COLO668 (cell line): ENCODE measurements at regions not wholly inside any gene's neighbourhood (a gene's known extent, or its start where the extent isn't known, plus 50 kb on each side); places are given as distances from the start of the nearest gene placed in this dataset.

Experiments
- DNase-seq: peaks from one replicate; lab custom pipeline; 2025; ENCODE audit not compliant: unreplicated experiment; lab: John Stamatoyannopoulos, UW

DNA sequence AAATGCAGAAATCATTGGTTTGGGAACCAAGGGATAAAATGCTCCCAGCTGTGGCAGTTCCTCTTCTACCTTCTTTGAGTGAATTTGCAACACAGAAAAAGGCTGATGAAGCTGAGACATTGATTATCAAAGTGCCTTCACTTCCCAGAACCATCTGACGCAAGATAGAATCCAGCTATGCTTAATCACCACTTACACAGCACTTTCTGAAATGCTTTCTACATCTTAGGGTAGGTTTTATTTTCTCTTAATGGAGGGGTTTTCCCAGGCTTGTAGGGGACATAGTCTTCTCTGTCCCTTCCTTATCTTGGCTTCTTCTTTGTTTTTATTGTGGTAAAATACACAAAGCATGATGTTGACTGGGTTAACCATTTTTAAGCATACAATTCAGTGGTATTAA is 332.6 kb upstream of the ZNF32 start:
- no peak for DNase-seq

DNA sequence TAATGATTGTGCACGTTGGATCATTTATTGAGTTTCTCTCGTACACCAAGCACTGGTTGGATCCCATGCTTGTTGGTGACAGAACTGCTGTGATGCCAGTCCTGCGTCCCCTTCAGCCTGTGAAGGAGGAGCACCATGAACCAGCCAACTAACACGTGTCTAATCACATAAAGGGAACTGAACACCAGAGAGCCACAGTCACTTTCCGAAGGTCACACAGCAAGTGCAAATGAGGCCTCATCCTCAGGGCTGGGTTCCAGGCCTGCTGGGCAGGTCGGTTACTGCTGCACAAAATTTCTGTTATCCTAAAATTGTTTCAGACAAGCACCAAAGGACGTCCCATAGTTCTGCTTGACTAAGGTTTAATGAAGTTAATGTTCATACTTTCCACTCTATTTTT is 332.0 kb upstream of the ZNF32 start:
- no peak for DNase-seq

DNA sequence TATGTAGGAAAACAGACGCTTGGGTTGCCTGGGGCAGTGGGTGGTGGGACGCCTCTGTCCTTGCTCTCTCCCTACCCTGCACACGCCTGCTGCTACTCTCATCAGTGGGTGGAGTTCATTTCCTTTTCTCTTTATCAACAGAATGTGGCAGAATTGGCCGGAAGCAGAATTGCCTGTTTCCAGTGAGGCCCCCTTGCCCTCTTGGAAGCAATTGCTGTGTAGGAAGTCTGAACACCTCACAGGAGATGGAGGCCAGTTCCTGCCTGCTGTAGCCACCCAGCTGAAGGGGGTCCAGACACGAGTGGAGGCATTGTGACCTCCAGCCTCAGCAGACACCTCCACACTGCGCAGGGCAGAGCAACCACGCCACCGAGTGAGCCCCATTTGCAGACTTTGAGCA is 331.6 kb upstream of the ZNF32 start:
- DNase-seq: no peak

DNA sequence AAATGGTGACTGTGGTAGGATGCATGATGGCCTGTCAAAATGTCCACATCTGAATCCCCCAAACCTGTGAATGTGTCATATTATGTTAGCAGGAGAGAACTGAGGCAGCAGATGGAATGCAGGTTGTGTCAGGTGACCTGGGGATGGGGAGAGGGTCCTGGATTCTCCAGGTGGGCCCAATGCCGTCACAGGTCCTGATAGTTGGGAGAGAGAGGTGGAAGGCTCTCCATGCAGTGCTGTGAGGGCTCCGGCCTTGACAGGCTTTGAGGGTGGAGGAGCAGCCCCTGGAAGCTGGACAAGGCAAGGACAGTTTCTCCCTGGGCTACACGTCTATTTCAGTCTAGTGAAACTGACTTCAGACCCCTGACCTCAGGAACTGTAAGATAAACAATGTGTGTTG is 330.9 kb upstream of the ZNF32 start:
- no peak for DNase-seq

DNA sequence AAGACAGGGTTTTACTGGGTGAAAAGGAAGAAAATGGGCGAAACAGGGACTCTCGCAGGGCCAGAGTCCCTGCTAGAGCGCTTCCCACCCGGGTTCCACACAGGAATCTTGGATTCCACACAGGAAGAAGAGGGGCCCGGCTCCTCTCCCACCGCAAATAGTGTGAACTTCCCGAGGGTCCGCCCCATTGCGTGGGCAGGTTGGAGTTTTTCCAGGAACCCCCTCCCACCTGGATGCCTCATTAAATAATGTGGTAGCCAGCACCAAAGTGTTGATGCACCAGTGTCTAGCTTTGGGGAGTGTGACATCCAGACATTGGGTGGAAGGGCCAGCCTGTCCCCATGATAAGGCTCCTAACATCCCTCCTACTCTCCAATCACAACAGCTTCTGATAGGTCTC is 330.3 kb upstream of the ZNF32 start:
- DNase-seq: no peak

DNA sequence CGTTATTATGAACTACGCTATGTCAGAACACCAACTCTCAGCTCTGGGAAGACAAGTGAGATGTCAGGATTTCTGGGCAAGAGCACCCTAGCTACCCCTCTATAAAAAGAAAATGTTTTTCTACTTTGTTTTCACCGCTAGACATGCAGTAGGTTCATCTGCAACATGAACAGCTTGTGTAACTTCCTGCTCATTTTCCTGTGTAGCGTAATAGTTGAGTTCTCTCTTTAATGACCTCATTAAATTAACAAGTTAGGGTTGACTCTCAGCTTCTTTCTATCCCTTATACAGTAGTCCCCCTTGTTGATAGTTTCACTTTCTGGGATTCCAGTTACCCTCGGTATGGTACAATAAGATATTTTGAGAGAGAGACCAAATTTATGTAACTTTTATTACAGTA is 329.4 kb upstream of the ZNF32 start:
- no peak for DNase-seq

DNA sequence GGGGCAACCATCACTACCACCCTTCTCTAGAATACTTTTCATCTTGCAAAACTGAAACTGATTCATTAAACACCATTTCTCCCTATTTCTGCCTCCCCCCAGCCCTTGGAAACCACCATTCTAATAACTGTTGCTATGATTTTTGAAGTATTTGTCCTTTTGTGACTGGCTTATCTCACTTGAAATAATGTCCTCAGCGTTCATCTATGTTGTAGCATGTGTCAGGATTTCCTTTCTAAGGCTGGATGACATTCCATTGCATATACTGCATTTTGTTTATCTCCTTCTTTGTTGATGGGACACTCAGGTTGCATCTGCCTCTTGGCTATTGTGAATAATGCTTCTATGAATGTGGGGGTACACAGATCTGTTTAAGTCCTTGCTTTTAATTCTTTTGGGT is 327.6 kb upstream of the ZNF32 start:
- DNase-seq: no peak

DNA sequence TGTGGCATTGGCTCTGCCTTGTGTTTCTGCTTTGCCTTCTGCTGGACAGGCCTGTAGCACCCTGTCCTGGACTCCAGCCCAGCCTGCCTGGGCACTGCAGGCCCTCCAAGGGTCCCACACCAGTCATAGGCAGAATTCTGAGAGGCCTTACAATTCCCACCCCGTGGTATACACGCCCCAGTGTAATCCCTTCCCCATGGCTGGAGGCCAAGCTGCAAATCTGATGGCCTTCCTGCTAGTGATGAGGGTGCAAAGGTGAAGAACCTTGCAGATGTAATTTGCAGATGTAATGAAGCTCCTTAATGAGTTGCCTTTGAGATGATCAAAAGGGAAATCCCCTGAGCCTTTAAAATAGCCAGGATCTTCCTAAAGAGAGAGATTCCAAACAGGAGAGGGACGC is 325.1 kb upstream of the ZNF32 start:
- no peak for DNase-seq

DNA sequence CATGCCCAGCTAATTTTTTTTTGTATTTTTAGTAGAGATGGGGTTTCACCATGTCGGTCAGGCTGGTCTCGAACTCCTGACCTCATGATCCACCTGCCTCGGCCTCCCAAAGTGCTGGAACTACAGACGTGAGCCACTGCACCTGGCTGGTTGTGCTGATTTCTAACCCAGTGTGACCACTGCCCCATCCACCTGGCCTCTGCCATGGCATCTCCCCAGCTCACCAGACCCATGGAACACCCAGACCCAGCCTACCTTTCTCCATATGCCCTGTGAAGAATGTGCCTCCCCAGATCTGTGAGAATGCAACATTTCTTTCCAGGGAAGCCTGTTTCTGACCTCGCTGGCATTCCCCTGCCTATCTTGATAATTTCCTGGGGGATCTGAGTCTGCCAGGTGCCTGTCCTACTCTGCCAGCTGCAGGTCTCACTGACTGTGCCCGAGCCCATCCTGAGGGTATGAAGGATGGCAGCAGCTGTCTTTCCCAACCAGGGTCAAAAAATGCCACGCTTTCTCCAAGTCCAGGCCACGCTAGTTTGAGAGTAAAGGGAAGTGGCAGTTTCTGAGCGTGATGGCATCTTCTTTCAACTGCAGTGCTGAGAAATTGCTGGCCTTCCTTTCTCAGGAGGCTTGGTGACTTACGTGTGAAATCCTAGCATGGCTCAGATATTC is 324.4 kb upstream of the ZNF32 start:
- DNase-seq: no peak

DNA sequence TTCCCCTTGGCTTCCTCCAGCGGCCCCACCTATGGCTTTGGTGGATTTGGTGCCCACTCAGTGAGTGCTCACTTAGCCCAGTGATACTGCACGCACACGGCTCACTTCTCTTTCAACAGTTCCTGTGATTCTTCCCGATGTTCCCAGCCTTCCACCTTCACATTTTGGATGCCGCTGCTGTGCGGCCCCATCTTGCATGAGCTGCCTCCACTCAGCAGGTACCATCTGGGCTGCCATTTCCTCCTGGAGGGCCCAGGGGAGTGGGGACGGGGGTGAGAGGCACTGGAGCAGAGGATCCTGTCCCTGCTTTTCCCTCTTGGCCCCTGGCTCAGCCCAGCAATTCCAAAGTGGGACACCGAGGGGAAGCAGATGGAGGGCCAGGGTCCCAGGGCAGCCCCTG is 323.3 kb upstream of the ZNF32 start:
- no peak for DNase-seq

DNA sequence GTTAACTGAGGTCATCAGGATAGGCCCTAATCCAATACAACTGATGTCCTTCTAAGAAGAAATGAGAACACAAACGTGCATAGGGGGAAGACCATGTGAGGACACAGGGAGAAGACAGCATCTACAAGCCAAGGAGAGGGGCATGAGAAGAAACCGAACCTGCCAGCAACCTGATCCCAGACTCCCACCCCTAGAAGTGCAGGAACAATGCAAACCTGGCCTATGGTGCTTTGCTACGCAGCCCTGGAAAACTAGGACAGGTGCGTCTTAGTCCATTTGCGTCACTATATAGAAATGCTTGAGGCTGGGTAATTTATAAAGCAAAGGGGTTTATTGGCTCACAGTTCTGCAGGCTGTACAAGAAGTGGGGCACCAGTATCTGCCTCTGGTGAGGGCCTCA is 322.6 kb upstream of the ZNF32 start:
- no peak for DNase-seq

DNA sequence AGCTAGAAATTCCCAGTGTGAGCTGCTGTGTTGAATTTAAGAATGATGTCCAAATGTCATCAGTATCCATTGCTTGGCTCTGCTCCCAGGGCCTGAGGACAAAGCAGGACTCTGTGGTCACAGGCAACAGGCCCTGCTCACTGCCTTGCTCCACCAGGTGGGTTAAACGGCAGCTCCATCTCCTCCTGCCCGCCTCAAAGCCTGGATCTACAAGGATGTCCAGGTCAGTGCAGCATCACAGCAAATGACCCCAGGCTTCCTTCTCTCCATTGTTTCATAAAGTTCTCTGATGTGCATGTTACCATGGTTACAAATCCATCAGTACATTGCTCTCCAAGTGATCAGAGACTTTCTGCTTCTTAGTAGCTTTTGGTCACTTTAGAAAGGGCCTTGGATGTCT is 322.0 kb upstream of the ZNF32 start:
- DNase-seq: no peak

DNA sequence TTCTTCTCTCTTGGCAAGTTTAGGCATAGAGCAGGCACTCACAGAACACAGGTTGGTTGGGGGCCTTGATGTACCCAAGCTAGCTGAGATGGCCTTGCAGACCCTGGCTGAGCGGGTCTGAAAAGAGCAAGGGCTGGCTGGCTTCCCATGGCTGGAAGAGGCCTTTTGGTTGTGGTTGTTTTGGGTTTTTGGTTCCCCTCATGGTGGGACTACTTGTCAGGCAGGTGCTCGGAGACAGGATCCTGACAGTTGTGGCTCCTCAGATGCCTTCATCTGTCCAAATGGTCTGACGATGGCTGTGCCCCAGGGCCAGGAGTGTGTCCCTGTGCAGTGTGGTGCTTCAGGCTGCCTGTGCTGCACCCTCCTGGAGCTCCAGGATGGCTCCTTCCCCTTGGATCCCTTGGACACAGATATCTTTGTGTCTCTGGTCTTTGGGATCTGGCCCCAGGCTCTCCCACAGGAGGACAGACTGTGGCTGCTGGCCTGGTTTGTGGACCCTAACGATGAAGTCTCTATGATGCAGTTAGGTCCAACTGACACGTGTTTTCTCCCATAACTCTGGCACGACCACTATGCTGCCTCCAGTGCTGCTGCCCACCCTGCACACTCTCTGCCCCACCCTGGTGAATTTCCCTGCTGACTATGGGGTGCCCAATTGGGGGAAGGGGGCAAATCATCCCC is 321.5 kb upstream of the ZNF32 start:
- DNase-seq: no peak

DNA sequence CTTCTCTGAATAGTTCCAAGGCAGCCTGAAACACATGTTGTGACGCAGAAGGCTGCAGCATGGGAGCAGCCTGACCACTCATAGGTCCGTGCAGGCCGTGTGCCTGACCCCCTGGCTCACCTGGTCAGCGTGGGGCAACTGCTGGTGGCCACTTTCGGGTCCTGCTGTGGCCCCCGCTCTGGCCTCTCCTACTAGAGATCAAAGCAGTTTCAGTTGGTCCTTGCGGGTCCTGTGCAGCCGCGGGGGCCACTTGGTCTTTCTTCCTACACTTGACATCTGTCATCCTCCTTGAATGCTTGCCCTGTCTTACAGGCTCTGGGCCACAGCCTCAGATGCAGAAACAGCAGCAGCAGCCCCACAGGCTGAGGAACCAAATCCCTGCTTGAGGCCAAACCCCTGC is 320.8 kb upstream of the ZNF32 start:
- DNase-seq: no peak

DNA sequence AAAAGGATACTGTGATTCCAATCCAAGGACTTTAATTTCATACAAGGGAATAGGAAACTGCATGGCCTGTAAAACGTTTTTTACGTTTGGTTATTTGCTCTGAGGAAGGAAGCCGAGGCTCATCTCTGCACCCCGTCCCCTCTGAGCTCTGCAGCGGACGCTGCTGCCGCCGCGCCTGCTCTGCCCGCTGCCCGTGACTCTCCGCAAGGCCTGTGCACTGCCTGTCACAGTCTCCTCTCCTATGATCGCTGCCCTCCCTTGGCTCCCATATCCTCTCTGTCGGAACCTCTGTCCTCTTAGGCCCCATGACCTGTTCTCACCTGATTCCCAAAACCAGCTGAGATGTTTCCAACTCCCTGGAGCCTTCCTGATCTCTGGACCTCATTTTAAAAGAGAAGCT is 320.3 kb upstream of the ZNF32 start:
- DNase-seq: no peak

DNA sequence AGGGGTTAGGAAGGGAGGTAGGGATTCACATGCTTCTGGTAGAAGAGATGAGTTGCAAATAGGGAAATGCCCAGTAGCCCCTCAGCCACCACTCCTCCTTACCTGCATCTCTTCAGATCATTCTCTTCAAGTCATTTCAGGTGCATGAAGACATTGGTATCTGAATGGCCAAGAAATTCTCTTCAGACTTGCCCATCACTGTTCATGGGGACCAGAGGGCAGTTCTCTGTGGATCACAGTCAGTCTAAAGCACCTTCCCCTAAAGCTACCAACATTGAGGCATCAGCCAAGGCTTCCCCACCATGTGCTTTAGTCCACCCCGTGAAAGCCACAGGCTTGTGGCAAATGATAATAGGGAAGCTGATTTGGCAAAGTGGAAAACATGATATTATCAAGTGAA is 319.4 kb upstream of the ZNF32 start:
- no peak for DNase-seq

DNA sequence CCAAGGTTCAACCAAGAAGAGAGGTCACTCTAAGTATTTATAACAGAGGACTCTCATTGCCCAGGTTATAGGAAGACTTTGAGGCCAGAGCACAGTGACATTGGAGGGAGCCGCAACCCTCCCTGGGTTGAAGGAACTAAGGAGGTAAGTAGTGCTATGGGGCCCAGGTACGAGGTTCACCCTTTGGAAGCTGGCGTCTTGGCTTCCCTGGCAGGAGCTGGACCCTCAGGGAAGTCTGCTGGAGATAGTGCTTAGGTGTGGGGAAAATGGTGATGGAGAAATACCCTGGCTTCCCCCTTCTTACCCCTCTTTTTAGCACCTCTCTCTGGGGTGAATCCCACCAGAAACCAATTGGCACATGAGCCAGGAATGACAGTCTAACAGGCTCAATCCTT is 317.9 kb upstream of the ZNF32 start:
- DNase-seq: no peak

DNA sequence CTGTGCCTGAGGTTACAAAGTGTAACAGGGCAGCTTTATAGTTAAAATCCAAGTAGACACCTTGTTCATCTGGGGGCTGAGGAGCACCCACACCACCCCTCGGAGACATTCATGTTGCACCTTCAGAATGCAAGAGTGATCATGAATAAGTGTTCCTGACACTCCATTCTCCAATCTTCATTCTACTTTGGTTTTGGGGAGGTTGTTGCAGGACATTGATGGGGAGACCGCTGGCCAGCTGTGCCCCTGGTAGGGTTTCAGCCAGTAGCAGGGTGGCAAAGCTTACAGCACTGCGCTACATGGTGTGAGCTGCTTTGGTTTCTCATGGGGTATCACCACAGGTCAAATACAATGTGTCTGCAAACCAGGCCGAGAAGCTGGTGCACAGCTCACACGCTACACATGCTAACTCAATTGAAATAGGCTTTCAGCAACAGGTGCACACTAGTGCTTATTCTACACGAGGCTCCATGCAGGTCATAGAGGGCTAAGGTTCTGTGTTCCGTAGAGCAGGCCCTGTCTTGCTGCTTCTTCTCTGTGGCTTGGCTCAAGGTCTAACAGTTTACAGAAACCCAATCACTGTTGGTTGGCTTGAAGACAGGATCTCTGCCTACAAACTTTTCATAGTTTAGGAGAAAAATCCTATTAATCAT is 317.4 kb upstream of the ZNF32 start:
- DNase-seq: no peak

DNA sequence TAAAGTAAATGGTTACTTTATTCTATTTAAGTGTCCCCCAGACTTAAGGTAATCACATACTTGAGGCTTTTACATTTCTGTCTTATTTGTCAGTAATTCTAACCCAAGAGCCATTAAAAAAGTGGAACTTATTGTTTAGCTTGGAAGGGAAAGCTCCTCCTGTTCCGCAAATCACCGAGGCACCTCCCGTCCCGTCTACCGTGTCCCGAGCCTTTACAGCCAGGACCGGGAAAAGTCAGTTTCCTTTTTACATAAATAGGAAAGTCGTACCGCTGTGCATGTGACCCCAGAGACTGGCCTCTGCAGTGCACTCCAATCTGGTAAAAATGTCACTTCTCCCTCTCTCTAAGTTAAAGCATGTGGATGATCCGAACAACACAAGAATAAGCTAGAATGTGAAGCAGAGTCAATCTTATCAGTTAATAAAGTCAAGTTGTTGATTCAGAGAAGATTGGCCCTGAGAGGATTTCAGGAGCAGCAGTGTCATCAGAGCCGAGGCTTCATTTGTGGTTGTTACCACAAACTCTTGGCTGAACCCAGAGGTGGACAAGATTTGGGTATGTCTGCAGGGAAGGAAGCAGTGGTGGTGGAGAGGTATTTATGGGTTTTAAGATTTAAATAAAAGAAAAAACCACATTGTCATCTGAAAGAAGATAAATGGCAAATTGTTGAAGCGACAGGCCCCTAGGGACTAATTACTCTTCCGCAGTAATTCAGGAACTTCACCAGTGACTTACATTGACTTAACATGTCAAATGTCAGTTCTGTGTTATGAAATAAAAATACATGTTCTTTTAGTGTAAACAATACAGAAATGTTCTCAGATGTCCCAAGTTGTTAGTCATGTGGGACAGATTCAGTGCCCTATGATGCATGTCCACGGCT is 316.6 kb upstream of the ZNF32 start:
- no peak for DNase-seq

DNA sequence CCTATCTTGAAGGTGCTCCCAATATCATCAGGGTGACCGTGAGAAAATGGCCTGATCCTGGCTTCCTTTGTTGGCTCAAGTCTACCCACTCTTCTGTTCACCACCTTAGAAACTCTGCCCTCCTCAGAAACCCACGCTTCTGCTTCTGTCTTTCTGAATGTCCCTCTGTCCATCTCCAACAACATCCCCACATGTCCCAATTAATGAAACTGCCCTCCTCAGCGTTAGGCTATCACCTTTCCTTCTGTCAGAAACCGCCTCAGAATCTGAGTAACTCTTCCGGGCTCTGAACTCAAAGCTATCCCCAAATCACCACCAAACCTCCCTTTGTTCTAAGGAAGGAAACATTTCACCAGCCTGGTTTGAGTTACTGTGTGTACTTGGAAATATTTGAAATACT is 315.8 kb upstream of the ZNF32 start:
- no peak for DNase-seq

DNA sequence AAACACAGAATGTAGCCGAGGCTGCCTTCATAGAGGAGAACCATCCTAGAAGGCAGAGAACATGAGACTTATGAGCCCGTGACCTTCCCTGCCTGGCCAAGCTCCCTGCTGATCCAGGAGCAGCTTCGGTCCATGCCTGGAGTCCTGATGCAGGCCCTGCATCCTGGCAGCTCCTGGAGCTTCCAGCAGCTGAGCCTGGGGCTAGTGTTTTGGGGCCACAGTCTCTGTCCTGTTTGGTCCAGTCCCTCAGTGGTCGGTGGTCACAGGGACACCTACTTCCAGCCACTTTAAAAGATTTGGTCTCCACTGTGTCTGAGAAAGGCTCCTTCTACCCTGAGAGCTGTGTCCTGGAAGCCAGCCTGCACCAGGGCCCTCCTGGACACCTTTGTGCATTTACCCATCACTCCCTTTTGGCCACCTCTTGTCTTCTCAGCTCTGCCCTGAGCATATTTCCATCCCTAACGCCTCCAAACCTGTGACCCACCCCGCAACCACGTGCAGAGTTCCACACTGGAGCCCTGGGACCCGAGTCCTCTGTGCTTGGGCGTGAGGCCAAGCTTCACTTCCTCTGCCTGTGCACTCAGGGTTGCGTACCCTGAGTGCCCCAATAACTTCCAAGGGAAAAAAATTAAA is 315.2 kb upstream of the ZNF32 start:
- DNase-seq: no peak
